ENCODE measurements at regions not wholly inside any gene's neighbourhood (a gene's known extent, or its start where the extent isn't known, plus 50 kb on each side); places are given as distances from the start of the nearest gene placed in this dataset.

DNA sequence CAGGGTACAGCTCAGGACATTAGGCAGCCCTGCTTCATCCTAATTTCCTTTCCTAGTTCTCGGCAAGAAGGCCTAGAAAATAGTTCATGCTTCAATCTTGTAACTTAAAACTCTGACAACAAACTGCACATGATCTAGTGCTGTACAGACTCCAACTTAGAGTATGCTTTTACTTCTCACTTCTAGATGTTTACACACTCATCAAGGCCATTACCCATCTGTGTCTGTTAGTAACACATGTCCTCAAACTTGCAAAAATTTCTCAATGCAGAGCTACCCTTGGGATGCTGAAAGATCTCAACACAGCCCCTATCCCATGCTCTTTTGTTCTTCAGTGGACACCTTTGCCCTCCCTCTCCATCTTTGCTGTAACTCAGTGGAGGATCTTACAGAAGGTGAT, 252.0 kb downstream of the OSR1 start:
- Histone ChIP-seq H3K36me3 (ENCODE audit: control insufficient read depth in 2 of 2, extremely low read depth in 1 of 2, insufficient read depth in 2 of 2, low read length in 2 of 2) (no peaks in the 10 kb centered on the region), H2AFZ (ENCODE audit: control insufficient read depth, low read length) (no peak overlapping the region), H3K79me2 (ENCODE audit: control insufficient read depth, insufficient read depth, low read length) (no peaks in the 10 kb centered on the region), H3K27ac (ENCODE audit: control insufficient read depth, insufficient read depth, low read length) (no peak overlapping the region), H3K4me1 (ENCODE audit: control insufficient read depth, extremely low read depth, insufficient read depth, low read length) (peaks cover 11% of the 10 kb centered on the region), H3K9me1 (ENCODE audit: control insufficient read depth, extremely low read depth, insufficient read depth, low read length) (no peaks in the 10 kb centered on the region), H3K4me2 (ENCODE audit: control insufficient read depth, extremely low read depth, insufficient read depth, low read depth, low read length) (no peak overlapping the region), H3K9me3 (ENCODE audit: control insufficient read depth, low read depth, low read length) (no peaks in the 10 kb centered on the region), H4K20me1 (ENCODE audit: control insufficient read depth, extremely low read depth, insufficient read depth, low read length) (no peaks in the 10 kb centered on the region), H3K4me3 (ENCODE audit: control insufficient read depth in 2 of 3, extremely low read depth in 1 of 3, insufficient read depth in 2 of 3, low read depth in 1 of 3, low read length in 3 of 3) (no peak overlapping the region), H3K9ac (ENCODE audit: control insufficient read depth, extremely low read depth, insufficient read depth, low read length) (no peak overlapping the region), H3K27me3 (ENCODE audit: control insufficient read depth, extremely low read depth, insufficient read depth, low read length) (no peaks in the 10 kb centered on the region)
- TF ChIP-seq, protein P1, sequence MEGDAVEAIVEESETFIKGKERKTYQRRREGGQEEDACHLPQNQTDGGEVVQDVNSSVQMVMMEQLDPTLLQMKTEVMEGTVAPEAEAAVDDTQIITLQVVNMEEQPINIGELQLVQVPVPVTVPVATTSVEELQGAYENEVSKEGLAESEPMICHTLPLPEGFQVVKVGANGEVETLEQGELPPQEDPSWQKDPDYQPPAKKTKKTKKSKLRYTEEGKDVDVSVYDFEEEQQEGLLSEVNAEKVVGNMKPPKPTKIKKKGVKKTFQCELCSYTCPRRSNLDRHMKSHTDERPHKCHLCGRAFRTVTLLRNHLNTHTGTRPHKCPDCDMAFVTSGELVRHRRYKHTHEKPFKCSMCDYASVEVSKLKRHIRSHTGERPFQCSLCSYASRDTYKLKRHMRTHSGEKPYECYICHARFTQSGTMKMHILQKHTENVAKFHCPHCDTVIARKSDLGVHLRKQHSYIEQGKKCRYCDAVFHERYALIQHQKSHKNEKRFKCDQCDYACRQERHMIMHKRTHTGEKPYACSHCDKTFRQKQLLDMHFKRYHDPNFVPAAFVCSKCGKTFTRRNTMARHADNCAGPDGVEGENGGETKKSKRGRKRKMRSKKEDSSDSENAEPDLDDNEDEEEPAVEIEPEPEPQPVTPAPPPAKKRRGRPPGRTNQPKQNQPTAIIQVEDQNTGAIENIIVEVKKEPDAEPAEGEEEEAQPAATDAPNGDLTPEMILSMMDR (optimal IDR thresholded peaks at IDR 0.05 in 1 of 3, IDR thresholded peaks at IDR 0.05 in 1 of 3, conservative IDR thresholded peaks at IDR 0.05 in 1 of 3; ENCODE audit: extremely low read depth in 1 of 3, insufficient read depth in 2 of 3, low read length in 3 of 3), result no peak
- no peak for FAIRE-seq
- no peak for DNase-seq (ENCODE audit: low read depth, low spot score)
- dilution Hi-C loops (cut with MboI; ENCODE audit: extremely low pct_ligation_motif_present, low sequenced_read_pairs), result no loop called here

DNA sequence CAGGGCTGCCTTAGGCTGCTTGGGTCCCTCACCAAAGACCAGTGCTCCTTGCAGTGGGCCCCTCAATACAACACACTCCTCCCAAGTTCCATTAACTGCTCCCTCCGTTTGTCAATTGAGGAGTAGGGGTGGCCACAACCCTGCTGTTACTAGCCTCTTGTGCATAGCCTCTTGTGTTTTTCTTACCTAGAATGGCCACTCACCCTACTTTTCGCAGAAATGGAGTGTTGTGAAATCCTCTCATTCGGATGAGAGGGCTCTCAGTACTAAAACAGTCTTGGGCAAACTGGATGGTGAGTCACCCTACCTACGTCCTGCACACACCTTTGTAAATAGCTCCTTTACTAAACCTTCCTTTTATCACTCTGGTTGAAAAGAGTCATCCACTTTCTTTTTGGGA, 253.9 kb downstream of the OSR1 start:
- H3K4me1 ChIP-seq (ENCODE audit: control insufficient read depth, extremely low read depth, insufficient read depth, low read length), result peaks cover 11% of the 10 kb centered on the region
- no peaks in the 10 kb centered on the region for H4K20me1 ChIP-seq (ENCODE audit: control insufficient read depth, extremely low read depth, insufficient read depth, low read length)
- no peak for TF ChIP-seq EZH2 (IDR thresholded peaks at IDR 0.05; ENCODE audit: low read length)
- TF ChIP-seq, protein P1 (optimal IDR thresholded peaks at IDR 0.05 in 1 of 3, IDR thresholded peaks at IDR 0.05 in 1 of 3, conservative IDR thresholded peaks at IDR 0.05 in 1 of 3; ENCODE audit: extremely low read depth in 1 of 3, insufficient read depth in 2 of 3, low read length in 3 of 3), result no peak
- no peak for DNase-seq (ENCODE audit: low read depth, low spot score)
- dilution Hi-C loops (cut with MboI; ENCODE audit: extremely low pct_ligation_motif_present, low sequenced_read_pairs), result no loop called here
- no peaks in the 10 kb centered on the region for H3K27me3 ChIP-seq (ENCODE audit: control insufficient read depth, extremely low read depth, insufficient read depth, low read length)
- peak overlapping the region; percentile 7 for H3K27ac ChIP-seq (ENCODE audit: control insufficient read depth, insufficient read depth, low read length)
- peak; percentile 94 for FAIRE-seq
- H3K36me3 ChIP-seq (ENCODE audit: control insufficient read depth in 2 of 2, extremely low read depth in 1 of 2, insufficient read depth in 2 of 2, low read length in 2 of 2), result no peaks in the 10 kb centered on the region
- no peaks in the 10 kb centered on the region for H3K9me1 ChIP-seq (ENCODE audit: control insufficient read depth, extremely low read depth, insufficient read depth, low read length)
- H3K79me2 ChIP-seq (ENCODE audit: control insufficient read depth, insufficient read depth, low read length), result no peaks in the 10 kb centered on the region
- H3K4me2 ChIP-seq (ENCODE audit: control insufficient read depth, extremely low read depth, insufficient read depth, low read depth, low read length), result peak overlapping the region; percentile 30
- H3K4me3 ChIP-seq (ENCODE audit: control insufficient read depth in 2 of 3, extremely low read depth in 1 of 3, insufficient read depth in 2 of 3, low read depth in 1 of 3, low read length in 3 of 3), result no peak overlapping the region
- H2AFZ ChIP-seq (ENCODE audit: control insufficient read depth, low read length), result peak overlapping the region; percentile 9
- H3K9me3 ChIP-seq (ENCODE audit: control insufficient read depth, low read depth, low read length), result no peaks in the 10 kb centered on the region
- H3K9ac ChIP-seq (ENCODE audit: control insufficient read depth, extremely low read depth, insufficient read depth, low read length), result no peak overlapping the region

All from keratinocyte (primary cell).